Adrenal gland (tissue), 5 donors: ENCODE measurements at regions not wholly inside any gene's neighbourhood (a gene's known extent, or its start where the extent isn't known, plus 50 kb on each side); places are given as distances from the start of the nearest gene placed in this dataset.

ENCODE experiments used
- CTCF ChIP-seq, 6 experiments: fragments of 450-650 bp in 4 of 6; fragments of 200-600 bp in 2 of 6; sonication (generic) in 1 of 6; IDR thresholded peaks; 1 replicate in 5 of 6; 2 replicates in 1 of 6; pipeline versions ENCODE4 v1.5.1 to v1.8.0; 2016 to 2021; ENCODE audit warnings: antibody characterized with exemption in 6 of 6, mild to moderate bottlenecking in 2 of 6, moderate library complexity in 1 of 6
- POLR2A ChIP-seq, 2 donors: fragments of 450-650 bp; IDR thresholded peaks; one replicate each; pipeline ENCODE4 v1.6.1; 2017; ENCODE audit warnings: antibody characterized with exemption in 2 of 2, mild to moderate bottlenecking in 2 of 2, moderate library complexity in 1 of 2
- donor health status: DM: no; HTN: no; CAD: no.

- no peak for TF ChIP-seq CTCF (IDR thresholded peaks at IDR 0.05)
- no peak for TF ChIP-seq POLR2A (IDR thresholded peaks at IDR 0.05)
Observed at GRCh38 chr20:40331807-40332560, 357.1 kb downstream of the MAFB start.
